C4-2B (cell line): ENCODE measurements at regions not wholly inside any gene's neighbourhood (a gene's known extent, or its start where the extent isn't known, plus 50 kb on each side); places are given as distances from the start of the nearest gene placed in this dataset.

Experiments used
- H3K27ac ChIP-seq: fragments of 450-650 bp; 2 replicates; pipeline ENCODE4 v1.5.1; 2017
- ZFX ChIP-seq: fragments of 450-650 bp; IDR thresholded peaks from 2 replicates; pipeline ENCODE4 v1.6.1; 2017
- TF ChIP-seq, protein P1 (sequence below): fragments of 450-650 bp; conservative IDR thresholded peaks from 2 replicates; pipeline ENCODE4 v1.5.1; 2017; ENCODE audit warnings: mild to moderate bottlenecking

DNA sequence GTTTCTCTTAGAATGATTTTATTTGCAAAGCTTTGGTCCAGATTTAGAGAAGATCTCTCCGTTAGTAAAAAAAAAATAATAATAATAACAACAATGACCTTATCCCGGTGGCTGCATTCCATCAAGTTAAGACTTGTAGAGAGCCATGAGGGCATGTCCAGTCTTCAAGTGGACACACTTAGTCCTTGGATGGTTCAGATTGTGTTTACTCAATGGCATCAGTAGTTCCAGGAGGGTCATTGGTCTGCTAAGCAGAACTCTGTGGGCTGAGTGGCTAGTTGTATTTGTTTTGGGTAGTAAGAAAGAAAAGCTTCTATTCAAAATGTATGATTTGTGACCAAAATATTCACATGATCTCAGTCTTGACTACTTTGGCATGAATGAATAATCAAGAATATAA, 116.3 kb upstream of the UBE2E2 start:
- no peak overlapping the region for H3K27ac ChIP-seq
- no peak for TF ChIP-seq ZFX
- TF ChIP-seq, protein P1, sequence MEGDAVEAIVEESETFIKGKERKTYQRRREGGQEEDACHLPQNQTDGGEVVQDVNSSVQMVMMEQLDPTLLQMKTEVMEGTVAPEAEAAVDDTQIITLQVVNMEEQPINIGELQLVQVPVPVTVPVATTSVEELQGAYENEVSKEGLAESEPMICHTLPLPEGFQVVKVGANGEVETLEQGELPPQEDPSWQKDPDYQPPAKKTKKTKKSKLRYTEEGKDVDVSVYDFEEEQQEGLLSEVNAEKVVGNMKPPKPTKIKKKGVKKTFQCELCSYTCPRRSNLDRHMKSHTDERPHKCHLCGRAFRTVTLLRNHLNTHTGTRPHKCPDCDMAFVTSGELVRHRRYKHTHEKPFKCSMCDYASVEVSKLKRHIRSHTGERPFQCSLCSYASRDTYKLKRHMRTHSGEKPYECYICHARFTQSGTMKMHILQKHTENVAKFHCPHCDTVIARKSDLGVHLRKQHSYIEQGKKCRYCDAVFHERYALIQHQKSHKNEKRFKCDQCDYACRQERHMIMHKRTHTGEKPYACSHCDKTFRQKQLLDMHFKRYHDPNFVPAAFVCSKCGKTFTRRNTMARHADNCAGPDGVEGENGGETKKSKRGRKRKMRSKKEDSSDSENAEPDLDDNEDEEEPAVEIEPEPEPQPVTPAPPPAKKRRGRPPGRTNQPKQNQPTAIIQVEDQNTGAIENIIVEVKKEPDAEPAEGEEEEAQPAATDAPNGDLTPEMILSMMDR, result no peak

DNA sequence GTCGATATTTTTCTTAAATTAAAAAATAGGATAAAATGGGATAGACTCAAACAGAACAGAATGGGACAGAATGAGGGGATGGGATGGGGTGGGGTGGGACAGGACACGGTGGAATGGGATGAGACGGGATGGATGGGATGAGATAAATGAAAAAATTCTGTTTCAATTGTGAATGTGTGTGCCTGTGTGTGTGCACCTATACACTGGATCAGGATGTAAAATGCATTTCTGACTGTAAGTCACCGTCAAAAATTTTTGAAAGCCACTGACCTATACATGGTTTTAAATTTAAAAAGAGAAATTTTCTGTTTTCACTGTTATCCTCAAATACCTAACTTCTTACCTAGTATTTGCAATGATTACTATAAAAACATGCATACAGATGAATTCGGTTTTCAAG, 108.7 kb upstream of the UBE2E2 start:
- TF ChIP-seq, protein P1, result no peak
- no peak for TF ChIP-seq ZFX
- H3K27ac ChIP-seq, result no peak overlapping the region

DNA sequence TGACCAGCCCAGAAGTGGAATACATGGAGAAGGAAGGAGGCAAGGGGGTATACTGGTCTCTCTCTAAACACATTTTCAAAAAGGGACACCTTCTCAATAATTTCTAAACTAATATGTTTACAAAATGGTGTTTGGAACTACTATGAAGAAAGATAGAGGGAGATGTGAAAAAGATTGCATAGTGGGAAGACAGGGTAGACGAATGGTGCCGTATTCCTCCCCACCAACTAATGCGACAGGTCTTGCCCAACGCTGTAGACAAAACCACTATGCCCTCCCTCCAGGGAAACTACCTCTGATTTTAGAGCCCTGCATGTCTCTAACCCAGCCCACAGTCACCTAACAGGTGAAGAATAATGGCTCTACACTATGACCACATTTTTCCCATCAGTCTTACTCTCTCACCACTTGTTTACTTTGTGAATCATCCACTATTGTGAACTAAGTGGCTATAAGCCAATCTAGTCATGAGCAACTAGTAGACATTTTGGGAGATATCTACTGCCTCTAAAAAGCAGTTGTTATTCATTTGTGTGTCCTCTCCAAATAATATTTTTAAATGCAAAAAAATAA, 108.2 kb upstream of the UBE2E2 start:
- H3K27ac ChIP-seq, result no peak overlapping the region
- TF ChIP-seq, protein P1, result no peak
- TF ChIP-seq ZFX, result no peak

DNA sequence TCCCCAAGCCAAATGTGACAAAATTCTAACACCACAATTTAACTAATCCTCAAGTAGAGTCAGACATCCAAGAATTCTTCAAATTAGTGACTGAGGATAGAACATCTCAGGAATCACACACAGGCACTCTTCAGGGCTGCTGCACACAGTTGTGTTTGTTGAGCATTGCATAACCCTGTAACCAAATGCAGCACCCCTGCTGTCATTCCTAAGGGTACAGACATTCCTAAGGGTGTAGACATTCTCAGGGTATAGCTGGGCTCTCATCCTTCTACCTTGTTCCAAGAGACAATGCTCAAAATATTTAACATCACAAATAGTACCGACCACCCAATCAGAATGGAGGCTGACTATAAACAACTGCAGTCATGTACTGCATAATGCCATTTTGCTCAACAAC, 107.1 kb upstream of the UBE2E2 start:
- TF ChIP-seq ZFX, result no peak
- TF ChIP-seq, protein P1, result no peak
- no peak overlapping the region for H3K27ac ChIP-seq

DNA sequence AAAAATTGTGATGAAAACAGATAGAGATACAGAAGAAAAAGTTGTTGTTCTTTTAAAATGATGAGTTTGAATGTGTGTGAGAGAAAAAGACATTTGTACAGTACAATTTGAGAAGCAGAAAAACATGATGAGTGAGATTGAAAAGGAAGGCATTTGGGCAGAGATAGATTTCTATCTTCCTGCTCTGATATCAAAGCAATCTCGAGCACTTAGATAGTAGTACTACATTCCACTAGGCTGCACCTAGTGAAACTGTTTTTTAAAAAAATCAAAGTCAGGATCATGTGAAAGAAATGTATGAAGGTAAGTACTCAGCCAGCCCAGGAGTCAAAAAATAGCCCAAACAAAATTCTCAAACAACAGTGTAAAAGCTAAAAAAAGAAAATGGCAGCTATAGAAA, 104.1 kb upstream of the UBE2E2 start:
- no peak for TF ChIP-seq ZFX
- TF ChIP-seq, protein P1, result no peak
- no peak overlapping the region for H3K27ac ChIP-seq

DNA sequence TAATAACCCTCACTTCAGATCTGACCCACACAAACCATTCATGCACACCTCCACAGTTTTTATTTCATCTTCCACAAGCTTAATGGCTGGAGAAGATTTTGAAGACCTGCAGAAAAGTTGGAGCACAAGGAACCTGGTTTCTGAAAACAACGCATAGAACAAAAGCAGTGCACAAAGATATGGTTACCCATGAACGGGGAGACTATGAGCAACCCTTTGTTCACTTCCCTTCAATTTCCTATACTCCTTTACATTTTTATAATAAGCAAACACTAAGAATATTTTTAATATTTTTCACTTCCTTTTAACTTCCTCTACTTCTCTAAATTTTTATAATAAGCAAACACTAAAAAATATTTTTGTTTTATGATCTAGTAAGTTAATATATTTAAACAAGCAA, 103.5 kb upstream of the UBE2E2 start:
- H3K27ac ChIP-seq, result no peak overlapping the region
- TF ChIP-seq, protein P1, result no peak
- no peak for TF ChIP-seq ZFX

DNA sequence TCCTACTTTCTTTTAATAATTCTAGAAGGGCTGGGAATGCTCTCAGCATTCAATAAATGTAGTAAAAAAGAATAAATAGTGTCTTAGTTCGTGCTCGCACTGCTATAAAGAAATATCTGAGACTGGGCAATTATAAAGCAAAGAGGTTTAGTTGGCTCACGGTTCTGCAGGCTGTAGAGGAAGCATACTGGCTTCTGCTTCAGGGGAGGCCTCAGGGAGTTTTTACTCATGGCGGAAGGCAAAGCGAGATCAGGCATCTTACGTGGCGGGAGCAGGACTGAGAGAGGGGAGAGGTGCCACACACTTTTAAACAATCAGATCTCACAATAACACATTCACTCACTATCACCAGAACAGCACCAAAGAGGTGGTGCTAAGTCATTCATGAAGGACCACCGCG, 103.0 kb upstream of the UBE2E2 start:
- no peak for TF ChIP-seq ZFX
- TF ChIP-seq, protein P1, result no peak
- no peak overlapping the region for H3K27ac ChIP-seq
